SK-N-SH treated with all-trans-retinoic acid at 6 μM for 48 hours (cell line): ENCODE measurements at regions not wholly inside any gene's neighbourhood (a gene's known extent, or its start where the extent isn't known, plus 50 kb on each side); places are given as distances from the start of the nearest gene placed in this dataset.

Experiments
- ATAC-seq: fragments of 200-7000 bp; cut with Tn5 transposase; 3 replicates; pipeline ENCODE4 v1.9.1; 2020; ENCODE audit warnings: mild to moderate bottlenecking, moderate library complexity
- ARNTL ChIP-seq: fragments of 450-650 bp; formaldehyde crosslinking; IDR thresholded peaks from 2 replicates; pipeline ENCODE4 v1.5.0; 2020; ENCODE audit warnings: low read depth, mild to moderate bottlenecking, moderate library complexity, borderline replicate concordance
- BACH2 ChIP-seq: fragments of 250-450 bp; sonication (Bioruptor Pico); IDR thresholded peaks from 2 replicates; pipeline ENCODE4 v1.9.0; 2021; ENCODE audit warnings: mild to moderate bottlenecking, borderline replicate concordance
- CREB5 ChIP-seq: fragments of 250-450 bp; sonication (Bioruptor Pico); IDR thresholded peaks from 2 replicates; pipeline ENCODE4 v1.5.1; 2020; ENCODE audit warnings: low read depth, mild to moderate bottlenecking, moderate library complexity
- CSDC2 ChIP-seq: fragments of 250-450 bp; sonication (Bioruptor Pico); IDR thresholded peaks from 2 replicates; pipeline ENCODE4 v1.5.0; 2020; ENCODE audit warnings: mild to moderate bottlenecking, moderate library complexity
- CSRNP3 ChIP-seq: fragments of 250-450 bp; sonication (Bioruptor Pico); IDR thresholded peaks from 2 replicates; pipeline ENCODE4 v1.5.1; 2021; ENCODE audit warnings: mild to moderate bottlenecking, moderate library complexity
- ESRRG ChIP-seq: fragments of 250-450 bp; sonication (Bioruptor Pico); IDR thresholded peaks from 2 replicates; pipeline ENCODE4 v1.6.1; 2021; ENCODE audit warnings: mild to moderate bottlenecking
- GLIS3 ChIP-seq: fragments of 250-450 bp; sonication (Bioruptor Pico); IDR thresholded peaks from 2 replicates; pipeline ENCODE4 v1.5.0; 2020; ENCODE audit warnings: mild to moderate bottlenecking, moderate library complexity
- ISL1 ChIP-seq: fragments of 250-450 bp; sonication (Bioruptor Pico); IDR thresholded peaks from 2 replicates; pipeline ENCODE4 v2.1.2; 2022; ENCODE audit warnings: mild to moderate bottlenecking, moderate library complexity
- POU6F1 ChIP-seq: fragments of 250-450 bp; sonication (Bioruptor Pico); IDR thresholded peaks from 2 replicates; pipeline ENCODE4 v1.8.0; 2021; ENCODE audit warnings: low read depth, mild to moderate bottlenecking, moderate library complexity, borderline replicate concordance
- PPARA ChIP-seq: fragments of 250-450 bp; sonication (Bioruptor Pico); IDR thresholded peaks from 2 replicates; pipeline ENCODE4 v1.5.0; 2020; ENCODE audit warnings: mild to moderate bottlenecking, borderline replicate concordance
- SNAI2 ChIP-seq: fragments of 250-450 bp; sonication (Bioruptor Pico); IDR thresholded peaks from 2 replicates; pipeline ENCODE4 v1.5.0; 2020; ENCODE audit warnings: mild to moderate bottlenecking, moderate library complexity
- TCF4 ChIP-seq: fragments of 250-450 bp; sonication (Bioruptor Pico); IDR thresholded peaks from 2 replicates; pipeline ENCODE4 v1.8.0; 2021; ENCODE audit warnings: mild to moderate bottlenecking, moderate library complexity, borderline replicate concordance
- TOX ChIP-seq: fragments of 250-450 bp; sonication (Bioruptor Pico); IDR thresholded peaks from 2 replicates; pipeline ENCODE4 v1.8.0; 2021; ENCODE audit warnings: mild to moderate bottlenecking, moderate library complexity, borderline replicate concordance
- TSHZ2 ChIP-seq: fragments of 250-450 bp; sonication (Bioruptor Pico); IDR thresholded peaks from 2 replicates; pipeline ENCODE4 v1.5.0; 2020; ENCODE audit warnings: mild to moderate bottlenecking, moderate library complexity
- ZC3H10 ChIP-seq: fragments of 250-450 bp; sonication (Bioruptor Pico); IDR thresholded peaks from 2 replicates; pipeline ENCODE4 v1.5.1; 2021; ENCODE audit warnings: mild to moderate bottlenecking, moderate library complexity
- ZFP3 ChIP-seq: fragments of 250-450 bp; sonication (Bioruptor Pico); IDR thresholded peaks from 2 replicates; pipeline ENCODE4 v1.5.0; 2020; ENCODE audit warnings: mild to moderate bottlenecking, moderate library complexity
- ZFP30 ChIP-seq: fragments of 450-650 bp; formaldehyde crosslinking; IDR thresholded peaks from 2 replicates; pipeline ENCODE4 v1.5.0; 2022; ENCODE audit warnings: mild to moderate bottlenecking, moderate library complexity
- ZNF565 ChIP-seq: fragments of 450-650 bp; formaldehyde crosslinking; conservative IDR thresholded peaks from 2 replicates; pipeline ENCODE4 v1.5.0; 2020; ENCODE audit warnings: low read depth, mild to moderate bottlenecking, moderate library complexity
- ZNF8 ChIP-seq: fragments of 450-650 bp; formaldehyde crosslinking; IDR thresholded peaks from 2 replicates; pipeline ENCODE4 v1.5.0; 2020; ENCODE audit warnings: mild to moderate bottlenecking, moderate library complexity

- TF ChIP-seq BACH2, result no peak
- no peak for TF ChIP-seq TOX (CRISPR knock-in tag)
- TF ChIP-seq SNAI2, result no peak
- TF ChIP-seq TCF4 (CRISPR knock-in tag), result no peak
- TF ChIP-seq PPARA (CRISPR knock-in tag), result no peak
- TF ChIP-seq CSRNP3, result no peak
- no peak for TF ChIP-seq ESRRG (CRISPR knock-in tag)
- TF ChIP-seq CREB5 (CRISPR knock-in tag), result no peak
- no peak for ATAC-seq
Measured at GRCh38 chr2:84175340-84175739, 283.7 kb downstream of the SUCLG1 start.

GRCh38 chr2:84173041-84173440 lies 286.0 kb downstream of the SUCLG1 start:
- no peak for ATAC-seq
- TF ChIP-seq TCF4 (CRISPR knock-in tag) (no peak), POU6F1 (CRISPR knock-in tag) (no peak), ZC3H10 (CRISPR knock-in tag) (no peak), ZNF565 (CRISPR knock-in tag) (no peak), CREB5 (CRISPR knock-in tag) (no peak), BACH2 (no peak), CSRNP3 (no peak), ZFP3 (CRISPR knock-in tag) (no peak), CSDC2 (CRISPR knock-in tag) (no peak), TSHZ2 (CRISPR knock-in tag) (no peak)
- TF ChIP-seq, all 23 proteins: peak for 0

- no peak for ATAC-seq
Measured at GRCh38 chr2:84170979-84171378, 288.1 kb downstream of the SUCLG1 start.

GRCh38 chr2:84169871-84170270 lies 289.2 kb downstream of the SUCLG1 start:
- ATAC-seq, result no peak
- TF ChIP-seq TCF4 (CRISPR knock-in tag) (no peak), ISL1 (CRISPR knock-in tag) (no peak), CREB5 (CRISPR knock-in tag) (no peak), ESRRG (CRISPR knock-in tag) (no peak), ZNF565 (CRISPR knock-in tag) (no peak), BACH2 (no peak), ARNTL (CRISPR knock-in tag) (no peak), ZC3H10 (CRISPR knock-in tag) (no peak), GLIS3 (CRISPR knock-in tag) (no peak), CSDC2 (CRISPR knock-in tag) (no peak), ZNF8 (CRISPR knock-in tag) (no peak), ZFP3 (CRISPR knock-in tag) (no peak), SNAI2 (no peak), TSHZ2 (CRISPR knock-in tag) (no peak), TOX (CRISPR knock-in tag) (no peak), ZFP30 (no peak)

More at GRCh38 chr2:84170979-84171378, 288.1 kb downstream of the SUCLG1 start:
- no peak for TF ChIP-seq ZNF565 (CRISPR knock-in tag)
- no peak for TF ChIP-seq GLIS3 (CRISPR knock-in tag)
- TF ChIP-seq ZNF8 (CRISPR knock-in tag), result no peak
- TF ChIP-seq TOX (CRISPR knock-in tag), result no peak
